Activated naive CD4-positive, alpha-beta T cell treated with Interleukin-2 at 50 U/mL for 16 hours (primary cell): ENCODE measurements at regions not wholly inside any gene's neighbourhood (a gene's known extent, or its start where the extent isn't known, plus 50 kb on each side); places are given as distances from the start of the nearest gene placed in this dataset.
"Not testable (repeated sequence)": the region's sequence is repeated elsewhere in the genome, so short reads cannot be mapped to it uniquely, and the experiment has no call there.

Experiments used
- DNase-seq: peaks from one replicate; pipeline ENCODE4 v3.0.0-alpha.2; 2020

DNA sequence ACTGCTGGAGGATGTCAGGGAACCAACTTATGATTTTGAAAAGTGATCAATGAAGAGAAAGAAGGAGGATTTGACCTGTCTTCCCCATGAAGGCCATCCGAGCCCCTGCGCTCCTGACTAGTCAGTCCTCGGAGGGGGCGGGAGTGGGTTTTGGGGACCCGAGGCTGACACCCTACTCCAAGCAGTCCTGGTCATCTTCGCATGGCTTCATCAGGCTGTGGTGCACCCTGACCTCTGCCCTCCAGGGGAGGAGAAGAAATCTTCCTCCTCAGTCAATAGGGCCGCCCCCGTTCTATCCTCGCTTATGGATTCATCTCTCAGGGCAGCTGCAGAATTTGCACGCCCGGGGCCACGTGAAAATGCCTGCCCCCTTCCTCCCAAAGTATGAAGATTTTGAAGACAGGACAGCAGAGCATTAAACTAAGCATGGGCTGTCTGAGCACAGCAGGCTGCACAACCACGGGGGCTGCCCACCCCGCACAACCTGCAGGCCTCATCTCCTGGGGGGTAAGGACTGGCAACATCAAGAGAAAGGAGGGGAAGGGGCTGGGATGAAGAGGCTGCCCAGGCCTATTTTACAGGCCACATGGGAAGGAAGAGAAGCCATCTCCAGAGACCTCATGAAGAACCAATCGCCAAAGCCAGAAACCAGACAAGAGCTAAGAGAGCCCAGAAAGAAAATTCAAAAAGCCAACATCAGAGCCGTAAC lies 138.1 kb upstream of the PHACTR3 start:
- no peak for DNase-seq

DNA sequence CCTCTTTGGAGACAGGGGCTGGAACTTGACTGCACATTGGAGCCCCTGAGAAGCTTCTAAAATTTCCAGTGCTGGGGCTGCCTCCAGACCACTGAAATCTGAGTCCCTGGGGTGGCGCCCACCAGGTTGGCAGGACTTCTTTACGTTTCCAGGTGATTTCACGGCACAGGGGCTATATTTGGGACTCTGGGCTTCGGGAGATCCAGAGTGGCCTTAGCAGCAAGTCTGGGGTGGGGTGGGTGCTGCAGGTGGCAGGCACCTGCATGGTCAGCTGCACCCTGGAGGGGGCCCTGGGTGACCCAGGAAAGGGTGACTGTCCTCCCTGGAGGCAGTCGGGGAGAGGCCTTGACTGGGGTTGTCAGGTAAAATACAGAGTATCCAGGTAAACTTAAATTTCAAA lies 135.5 kb upstream of the PHACTR3 start:
- no peak for DNase-seq

DNA sequence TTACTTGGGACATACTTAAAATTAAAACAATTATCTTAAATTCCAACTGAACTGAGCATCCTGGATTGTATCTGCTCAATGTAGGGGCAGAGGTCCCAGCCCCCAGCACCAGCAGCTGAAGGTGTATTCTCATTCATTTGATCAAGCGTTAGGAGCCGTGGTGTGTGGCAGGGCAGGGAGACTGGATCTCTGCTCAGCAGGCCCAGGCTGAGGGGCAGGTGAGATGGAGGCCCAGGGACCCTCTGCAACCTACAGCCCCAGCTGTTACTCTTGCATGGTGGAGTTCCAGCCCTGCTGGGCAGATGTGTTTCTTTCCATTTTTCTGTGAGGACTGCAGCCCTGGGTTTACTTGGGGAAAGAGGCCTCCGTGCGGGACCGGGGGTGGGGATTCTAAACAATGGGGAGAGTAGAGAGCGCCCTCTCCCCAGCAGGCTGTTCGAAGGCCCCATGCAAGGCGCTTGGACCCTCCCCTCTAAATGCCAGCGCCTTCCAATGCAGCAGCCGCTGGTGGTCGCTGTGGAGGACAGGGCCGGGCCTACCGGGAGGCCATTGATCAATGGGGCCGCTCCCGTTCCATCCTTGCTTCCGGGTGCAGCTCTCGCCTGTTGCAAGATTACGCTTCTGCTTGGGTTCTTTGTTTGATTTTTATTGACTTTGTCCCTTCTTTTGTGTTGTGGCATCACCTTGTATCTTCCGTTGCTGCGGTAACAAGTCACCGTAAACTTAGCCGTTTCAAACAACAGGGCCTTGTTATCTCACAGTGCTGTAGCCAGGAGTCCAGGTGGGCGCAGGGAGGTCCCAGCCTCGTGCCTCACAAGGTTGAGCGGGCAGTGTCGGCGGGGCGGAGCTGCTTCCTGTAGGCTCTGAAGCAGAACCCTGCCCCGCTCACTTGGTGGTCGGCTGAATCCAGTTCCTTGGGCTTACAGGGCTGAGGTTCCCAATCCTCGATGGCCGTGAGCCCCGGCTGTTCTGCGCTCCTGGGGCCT lies 134.8 kb upstream of the PHACTR3 start:
- DNase-seq, result no peak

DNA sequence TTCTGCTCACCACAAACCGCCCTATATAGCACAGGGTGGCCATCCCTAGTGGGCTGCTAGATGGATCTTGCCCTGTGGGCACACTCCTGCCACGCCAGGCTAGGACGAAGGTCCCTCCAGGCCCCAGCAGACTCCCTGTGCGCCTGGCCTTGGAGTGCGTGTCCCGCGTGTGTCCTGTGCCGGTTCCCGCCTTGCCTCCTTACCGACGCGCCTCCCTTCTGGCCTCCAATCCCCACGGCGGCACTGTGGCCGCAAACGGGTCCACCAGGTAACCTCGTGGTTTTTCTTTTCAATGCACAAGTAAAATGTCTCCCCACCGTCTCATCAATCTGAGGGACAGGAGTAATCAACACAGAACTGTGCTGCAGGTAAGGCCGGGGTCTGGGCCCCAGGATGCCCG lies 133.8 kb upstream of the PHACTR3 start:
- no peak for DNase-seq

DNA sequence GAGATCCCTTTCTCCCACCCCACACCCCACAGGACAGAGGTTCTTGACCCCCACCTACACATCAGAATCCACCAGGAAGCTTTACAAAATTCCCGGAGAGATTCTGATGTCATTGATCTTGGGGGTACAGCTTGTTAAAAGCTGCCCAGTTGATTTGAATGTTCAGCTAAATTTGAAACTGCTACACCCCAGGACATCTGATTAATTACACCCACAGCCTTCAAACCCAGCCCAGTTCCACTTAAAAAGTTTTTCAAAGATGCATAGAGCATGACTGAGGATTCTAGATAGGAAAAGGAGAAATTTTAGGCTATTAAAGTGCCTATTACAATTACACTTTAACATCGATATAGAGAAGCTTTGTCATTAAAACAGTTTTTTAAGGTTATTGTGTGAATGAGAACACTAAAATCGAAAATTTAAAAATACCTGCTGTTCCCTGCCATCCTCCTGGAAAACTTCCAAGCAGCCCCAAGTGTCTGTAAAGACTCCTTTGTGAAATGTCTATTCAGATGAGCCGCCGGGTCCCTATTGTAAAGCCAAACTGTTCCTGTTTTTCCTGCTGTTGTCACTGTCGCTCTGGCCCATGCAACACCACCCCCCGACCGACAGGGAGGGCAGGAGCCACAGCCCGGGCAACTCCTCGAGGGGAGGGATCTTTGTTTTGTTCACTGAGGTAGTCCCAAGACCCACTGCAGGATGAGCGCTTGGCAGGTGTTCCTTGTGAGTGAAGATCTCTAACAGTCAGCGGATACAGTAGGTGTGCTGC lies 132.5 kb upstream of the PHACTR3 start:
- no peak for DNase-seq

DNA sequence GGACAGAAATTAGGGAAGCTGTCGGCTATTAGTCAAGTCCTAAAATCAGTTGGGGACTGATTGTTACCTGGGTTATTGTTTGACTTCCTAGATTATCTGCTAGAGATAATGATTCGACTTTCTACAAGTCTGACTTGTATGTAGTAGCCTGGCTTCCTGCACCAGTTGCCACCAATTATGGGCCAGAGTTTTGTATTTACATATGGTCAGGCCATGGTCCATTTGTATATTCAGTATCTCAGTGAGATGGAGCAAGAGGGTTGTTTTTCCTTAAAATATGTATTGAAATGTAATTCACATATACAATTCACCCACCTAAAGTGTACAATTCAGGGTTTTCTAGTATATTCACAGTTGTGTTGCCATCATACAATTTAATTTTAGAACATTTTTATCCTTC lies 130.6 kb upstream of the PHACTR3 start:
- no peak for DNase-seq

DNA sequence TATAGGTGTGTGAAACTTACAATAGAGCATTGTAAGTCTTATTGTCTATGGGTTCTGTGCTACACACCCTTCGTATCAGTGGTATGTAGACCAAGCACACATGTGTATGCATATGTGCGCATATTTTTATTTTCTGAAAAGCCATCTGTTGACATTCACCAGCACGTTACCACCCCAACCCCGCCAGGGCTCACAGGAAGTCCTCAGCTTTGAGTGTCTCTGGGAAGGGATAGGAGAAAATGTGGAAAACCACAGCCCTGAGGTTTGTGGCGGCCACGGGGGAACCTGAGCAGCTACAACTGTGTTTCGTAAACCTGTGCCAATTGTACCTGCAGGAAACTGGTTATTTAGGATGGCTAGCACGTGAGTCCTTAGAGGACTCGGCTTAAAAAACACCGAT lies 123.3 kb upstream of the PHACTR3 start:
- DNase-seq, result no peak

DNA sequence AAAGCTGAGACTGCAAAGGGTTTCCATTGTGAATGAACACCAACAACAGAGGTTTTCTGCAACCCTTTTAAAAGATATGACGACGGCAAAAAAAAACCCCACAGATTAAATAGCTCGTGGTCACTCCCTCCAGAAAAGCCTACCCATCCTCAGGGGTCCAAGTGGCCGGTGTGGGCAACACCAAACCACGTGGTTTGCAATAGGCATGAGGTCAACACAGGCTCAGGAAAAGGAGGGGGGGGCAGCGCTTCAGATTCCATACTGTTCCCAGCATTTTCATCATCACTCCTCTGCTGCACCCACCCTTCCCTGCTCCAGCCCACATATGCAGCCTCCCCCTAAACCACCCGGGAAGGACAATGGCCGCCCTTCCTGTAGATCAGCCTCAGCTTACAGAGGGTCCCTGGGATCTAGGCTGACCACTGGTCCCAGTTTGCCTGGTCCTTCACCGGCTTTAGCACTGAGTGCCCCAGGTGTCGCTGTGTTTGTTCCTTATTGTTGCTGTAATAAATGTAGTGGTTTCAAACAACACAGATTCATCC lies 122.8 kb upstream of the PHACTR3 start:
- DNase-seq, result no peak

DNA sequence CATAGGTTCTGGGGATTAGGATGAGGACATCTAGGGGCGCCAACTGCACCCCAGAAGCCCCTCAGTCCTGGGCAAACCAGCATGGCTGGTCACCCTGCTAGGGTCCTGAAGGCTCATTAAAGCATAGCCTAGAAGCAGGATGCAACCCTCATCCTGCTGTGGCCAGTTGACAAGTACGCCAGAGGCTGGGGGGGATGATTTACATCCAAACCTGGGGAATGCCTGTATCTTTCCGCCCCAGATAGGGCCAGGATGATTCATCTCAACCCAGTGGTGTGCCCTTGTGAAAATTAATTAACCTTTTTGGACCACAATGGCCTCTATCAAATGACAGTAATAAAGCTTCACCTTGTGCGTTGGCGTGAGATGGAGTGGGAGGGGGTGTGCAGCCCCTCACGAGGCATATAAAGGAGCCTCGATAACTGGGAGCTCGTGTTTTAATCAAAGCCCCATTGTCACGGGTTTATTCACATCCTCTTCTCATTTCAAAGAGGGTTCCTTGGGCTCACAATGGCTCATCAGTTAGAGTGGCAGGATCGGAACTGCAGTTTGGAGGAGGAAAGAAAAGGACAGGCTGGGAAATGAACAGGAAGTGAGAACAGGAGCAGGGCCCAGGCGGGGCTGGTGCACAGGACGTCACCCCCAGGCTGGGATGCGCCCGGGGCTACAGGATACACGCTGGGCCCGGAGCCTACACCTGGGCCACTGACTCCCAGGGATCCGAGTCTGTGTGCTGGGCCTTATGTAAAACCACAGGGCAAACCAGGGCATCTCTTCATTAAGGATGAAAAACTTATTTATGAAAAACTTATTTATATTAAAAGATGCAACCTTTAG lies 121.8 kb upstream of the PHACTR3 start:
- no peak for DNase-seq

DNA sequence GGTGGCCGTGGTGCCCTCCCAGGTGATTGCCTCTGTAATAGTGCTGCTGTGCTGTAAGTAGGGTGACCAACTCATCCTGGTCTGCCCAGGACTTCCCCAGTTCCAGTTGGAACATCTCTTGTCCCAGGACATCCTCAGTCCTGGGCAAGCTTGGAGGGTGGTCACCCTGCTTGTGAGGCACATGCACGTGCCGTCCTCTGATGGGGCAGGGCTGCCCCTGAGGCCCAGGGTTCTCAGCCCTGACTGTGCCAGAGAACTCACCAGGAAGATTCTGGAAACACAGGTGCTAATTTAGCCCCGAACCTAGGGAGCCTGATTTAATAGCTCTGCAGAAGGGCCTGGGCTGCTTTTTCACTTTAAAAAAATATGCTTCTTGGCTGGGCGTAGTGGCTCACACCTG lies 120.9 kb upstream of the PHACTR3 start:
- no peak for DNase-seq

DNA sequence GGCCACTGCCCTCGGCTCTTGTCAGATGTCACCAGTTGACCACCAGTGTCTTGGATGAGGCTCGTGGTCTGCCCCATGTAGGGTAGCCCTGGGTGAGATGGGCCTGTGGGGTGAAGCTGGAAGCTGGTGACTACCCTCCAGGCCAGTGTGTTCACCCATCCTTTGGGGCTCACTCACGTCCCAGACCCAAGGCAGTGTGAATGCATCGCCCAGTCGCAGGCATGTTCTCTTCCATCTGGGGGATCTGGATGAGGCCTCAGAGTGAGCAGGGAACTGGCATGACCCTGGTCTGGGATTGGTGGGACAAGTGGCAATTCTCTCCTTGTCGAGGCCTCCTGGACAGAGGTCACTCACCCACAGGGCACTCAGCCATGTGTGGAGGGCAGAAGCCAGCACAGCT lies 120.1 kb upstream of the PHACTR3 start:
- no peak for DNase-seq

DNA sequence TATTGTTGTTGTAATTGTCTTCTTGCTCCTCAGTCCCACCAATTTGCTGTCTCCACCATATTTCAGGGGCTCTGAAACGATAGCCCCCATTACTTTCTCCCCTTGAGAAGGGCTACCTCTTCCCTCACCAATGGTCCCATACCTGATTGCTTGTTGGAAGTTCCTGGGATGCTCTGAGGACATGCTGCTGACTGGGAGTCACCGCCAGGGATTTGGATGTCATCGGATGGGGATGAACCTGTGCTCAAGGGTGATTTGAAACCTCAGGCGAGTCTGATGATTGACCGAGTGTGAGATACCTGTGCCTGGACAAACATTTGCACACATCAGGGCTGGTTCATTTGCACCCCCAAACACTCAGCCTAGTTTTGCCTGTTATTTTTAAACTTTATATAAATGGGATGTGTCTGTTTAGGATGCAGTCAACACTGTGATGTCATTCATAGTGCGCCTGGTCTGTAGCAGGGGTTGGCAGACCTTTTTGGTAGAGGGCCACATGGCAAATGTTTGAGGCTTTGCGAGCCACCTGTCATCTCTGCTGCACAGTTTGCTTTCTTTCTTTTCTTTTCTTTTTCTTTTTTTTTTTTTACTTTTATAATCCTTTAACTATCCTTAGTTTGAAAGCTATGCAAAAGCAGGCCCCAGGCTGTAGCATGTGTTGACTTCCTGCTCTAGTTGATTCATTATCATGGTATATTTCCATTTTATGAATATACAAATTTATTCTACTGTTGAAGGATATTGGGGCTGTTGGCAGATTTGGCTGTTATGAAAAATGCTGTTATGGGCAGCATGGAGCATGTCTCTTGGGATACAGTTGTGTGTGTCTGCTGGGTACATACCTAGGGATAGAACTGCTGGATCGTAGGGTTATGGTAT lies 118.5 kb upstream of the PHACTR3 start:
- no peak for DNase-seq

DNA sequence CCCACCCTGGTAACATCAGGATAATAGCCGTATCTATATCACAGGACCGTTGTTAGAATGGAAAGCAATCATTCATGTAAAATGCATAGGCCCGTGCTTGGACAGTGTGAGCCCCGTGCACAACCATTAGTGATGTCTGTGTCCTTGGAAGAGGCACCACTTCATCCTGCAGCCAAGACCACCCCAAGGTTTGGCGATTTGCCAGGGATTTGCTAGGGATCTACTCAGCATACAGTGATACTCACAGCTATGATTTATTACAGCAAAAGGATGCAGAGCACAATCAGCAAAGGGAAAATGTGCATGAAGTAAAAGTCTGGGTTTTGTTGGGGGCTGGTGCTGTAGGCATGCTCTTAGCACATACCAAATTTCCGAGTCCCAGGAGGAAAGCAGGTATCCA lies 115.9 kb upstream of the PHACTR3 start:
- DNase-seq, result not testable (repeated sequence)

DNA sequence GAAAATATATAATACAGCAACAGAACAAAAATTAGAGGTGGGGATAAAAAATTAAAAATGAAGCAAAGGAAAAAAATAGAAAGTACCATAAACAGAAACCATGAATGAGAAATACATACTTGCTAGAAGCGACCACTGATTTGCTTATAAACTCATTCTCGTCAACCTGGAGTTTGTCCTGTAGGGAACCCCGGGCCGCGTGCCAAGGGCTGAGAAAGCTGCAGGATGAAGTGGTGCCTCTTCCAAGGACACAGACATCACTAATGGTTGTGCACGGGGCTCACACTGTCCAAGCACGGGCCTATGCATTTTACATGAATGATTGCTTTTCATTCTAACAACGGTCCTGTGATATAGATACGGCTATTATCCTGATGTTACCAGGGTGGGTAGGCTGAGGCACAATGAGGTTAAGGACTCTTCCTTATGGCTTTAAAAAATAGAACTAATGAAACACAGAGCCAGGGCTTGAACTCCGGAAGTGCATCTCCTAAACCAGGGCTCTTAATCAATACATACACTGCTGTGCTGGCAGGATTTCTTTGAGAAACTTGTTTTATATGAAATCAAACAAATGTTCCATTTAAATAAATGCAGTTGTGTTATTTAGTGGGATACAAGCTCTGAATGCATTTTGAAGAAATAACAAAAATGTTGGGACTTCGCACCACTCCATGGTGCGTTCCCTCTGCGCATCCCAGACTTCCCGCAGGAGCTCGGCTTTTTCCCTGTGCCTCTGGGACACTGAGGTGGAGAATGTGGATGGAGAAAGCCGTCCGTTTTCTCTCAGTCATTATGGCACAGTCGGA lies 113.9 kb upstream of the PHACTR3 start:
- not testable (repeated sequence) for DNase-seq

DNA sequence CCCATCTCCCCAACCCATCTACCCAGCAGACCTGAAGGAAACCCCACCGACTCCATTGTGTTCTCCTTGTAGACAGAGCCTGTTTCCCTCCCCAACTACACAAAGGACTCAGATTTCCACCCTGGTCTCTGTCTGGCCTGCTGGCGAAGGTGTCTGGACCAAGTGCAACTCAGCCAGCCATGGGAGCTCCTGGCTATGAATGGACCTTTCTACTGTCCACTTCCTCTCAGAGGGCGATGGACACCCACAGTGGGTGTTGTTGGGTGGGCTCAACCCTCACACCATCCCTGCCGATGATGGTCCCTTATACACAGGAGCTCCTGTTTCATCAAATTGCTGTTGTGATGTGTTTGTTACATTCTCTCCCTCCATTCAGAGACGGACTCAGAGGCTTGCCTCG lies 112.5 kb upstream of the PHACTR3 start:
- DNase-seq, result no peak

DNA sequence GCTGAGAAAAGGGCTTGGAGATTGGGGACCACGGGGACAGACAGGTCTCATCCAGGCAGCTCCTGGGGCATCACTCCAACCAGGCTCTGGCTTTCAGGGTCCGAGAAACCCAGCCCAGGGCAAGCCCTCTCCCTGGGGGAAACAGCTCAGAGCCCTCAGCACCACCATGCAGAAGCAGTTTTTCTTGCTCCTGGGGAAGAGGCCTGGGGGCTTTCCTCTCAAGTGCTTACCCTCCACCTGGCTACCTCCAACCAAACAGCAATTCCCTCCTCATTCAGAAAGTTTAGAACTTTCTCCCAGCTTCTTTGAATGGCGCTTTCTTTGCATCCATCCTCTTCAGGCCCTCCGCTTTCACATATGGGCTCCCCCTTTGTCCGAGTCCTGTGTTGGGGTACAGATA lies 110.4 kb upstream of the PHACTR3 start:
- DNase-seq, result no peak

DNA sequence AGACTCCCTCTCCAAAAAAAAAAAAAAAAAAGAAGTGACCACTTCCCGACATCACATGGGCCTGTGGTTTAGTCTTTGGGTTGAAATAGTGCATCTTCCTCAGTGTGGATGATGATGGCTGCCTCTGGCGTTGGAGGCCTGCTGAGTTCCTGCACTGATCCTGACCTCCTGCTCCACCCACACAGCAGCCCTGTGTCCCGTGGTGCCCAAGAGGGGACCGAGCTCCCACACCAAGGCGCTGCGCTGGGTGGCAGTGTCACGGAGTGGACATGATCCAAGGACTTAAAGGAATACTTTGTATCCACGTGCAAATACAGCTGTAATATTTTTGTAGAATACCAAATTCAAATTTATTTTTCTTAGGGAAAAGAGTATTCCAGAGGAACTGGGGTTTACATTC lies 109.2 kb upstream of the PHACTR3 start:
- DNase-seq, result no peak

DNA sequence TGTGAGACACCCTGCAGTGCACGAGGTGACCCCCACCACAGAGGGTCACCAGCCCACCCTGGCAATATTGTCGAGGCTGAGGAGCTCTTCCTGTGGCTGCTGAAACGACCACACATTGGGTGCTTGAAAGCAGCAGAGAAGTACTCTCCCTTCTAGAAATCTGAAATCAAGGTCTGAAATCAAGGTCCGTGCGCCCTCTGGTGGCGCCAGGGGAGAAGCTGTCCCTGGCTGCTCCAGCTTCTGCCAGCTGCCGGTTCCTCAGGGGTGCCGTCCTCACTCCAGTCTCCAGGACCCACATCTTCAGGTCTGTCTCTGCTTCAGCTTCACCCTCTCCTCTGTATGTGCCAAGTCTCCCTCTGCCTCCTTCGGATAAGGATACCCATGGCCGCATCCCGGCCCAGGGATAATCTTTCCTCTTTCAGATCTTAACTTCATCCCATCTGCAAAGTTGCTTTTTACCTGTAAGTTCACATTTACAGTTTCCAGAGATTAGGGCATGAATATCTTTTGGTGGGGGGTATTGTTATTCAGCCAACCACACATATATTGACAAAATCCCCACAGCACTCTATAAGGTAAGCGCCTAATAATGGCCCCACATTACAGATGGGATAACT lies 108.3 kb upstream of the PHACTR3 start:
- peak; percentile 65 for DNase-seq

DNA sequence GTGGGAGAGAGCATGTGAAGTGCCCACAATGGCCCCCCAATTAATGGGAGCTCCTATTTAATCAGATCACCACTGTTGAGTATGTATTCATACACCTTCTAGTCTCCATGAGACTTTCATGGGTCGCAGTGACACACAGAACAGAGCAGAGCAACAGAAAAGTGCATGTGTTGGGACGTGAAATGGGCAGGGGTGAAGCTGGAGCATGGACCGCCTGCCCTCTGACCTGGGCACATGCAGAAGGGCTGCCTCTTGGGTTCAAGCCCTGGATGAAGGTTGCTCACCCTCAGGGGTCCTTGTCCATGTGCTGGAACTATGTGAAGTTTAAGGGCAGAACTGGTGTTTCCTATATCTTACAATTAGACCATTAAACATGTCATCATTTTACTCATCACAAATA lies 106.0 kb upstream of the PHACTR3 start:
- DNase-seq, result no peak

DNA sequence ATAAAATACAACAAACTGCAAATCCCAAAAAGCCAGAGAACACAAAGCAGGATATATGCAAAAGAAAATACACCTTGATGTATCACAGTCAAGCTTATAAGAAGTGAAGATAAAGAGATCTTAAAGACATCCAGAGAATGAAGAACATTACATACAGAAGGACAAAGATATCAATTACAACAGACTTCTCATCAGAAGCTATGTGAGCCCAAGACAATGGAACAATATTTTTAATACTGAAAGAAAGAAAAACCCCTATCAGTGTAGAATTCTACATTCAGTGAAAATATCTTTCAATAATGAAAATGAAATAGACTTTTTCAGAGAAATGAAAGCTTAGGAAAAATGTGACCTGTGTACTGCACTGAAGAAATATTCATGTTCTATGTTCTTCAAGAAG lies 104.5 kb upstream of the PHACTR3 start:
- no peak for DNase-seq
